ENCODE measurements at regions not wholly inside any gene's neighbourhood (a gene's known extent, or its start where the extent isn't known, plus 50 kb on each side); places are given as distances from the start of the nearest gene placed in this dataset.

- no peak for DNase-seq
Measured at GRCh38 chr1:55639051-55639450, 423.9 kb upstream of the USP24 start.

DNA sequence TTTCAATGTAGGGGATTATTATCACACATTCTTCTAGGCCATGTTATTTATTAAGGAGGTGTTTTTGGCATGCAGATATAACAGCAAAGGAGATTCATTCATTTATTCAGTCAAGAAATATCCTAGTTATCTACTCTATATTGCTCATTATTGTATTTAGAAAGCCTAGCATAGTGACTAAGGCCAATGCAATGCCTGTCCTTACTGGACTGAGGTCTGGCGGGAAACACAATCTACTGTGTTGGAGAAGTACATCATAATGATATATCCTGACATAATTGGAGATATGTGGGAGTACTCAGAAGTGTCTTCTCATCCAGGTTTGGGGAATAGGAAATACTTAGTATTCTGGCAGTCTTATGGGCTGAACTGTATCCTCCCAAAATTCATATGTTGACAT is 421.5 kb upstream of the USP24 start:
- no peak for DNase-seq

DNA sequence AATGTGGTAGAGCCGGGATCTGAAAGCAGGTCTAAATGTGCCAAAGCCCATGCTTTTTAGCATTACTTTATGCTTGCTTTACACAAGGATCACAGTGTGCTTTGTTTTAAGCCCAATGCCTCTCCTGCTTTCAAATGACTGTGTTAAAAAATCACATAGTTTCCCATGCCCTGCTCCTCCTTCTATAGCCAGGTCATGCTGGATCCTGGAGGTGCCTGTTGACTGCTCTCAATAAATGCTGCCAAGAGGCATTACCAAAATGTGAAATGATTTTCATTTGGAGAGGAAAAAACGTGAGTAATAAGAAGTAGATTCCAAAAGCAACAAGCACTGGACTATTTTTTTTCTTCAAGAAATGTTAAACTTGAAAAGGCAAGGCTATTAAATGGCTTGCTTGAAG is 420.7 kb upstream of the USP24 start:
- DNase-seq = no peak

DNA sequence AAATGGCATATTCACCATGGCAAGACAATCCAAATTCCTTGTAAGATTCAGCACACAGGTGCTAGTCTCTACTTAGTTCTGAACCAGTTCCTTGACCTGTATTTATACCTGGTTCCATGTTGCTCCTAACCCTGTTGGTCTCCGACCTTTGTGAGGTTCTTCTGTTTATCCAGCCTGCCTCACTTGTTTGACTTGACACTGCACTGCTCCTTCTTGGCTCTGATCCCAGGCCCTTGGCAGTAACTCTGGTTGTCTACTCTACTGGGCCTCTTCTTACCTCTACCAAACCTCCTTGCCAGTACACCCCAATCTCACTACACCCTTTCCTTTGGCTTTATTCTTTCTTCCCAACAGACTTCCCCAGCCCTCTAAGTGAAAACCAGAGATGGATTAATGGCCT is 419.4 kb upstream of the USP24 start:
- no peak for DNase-seq

DNA sequence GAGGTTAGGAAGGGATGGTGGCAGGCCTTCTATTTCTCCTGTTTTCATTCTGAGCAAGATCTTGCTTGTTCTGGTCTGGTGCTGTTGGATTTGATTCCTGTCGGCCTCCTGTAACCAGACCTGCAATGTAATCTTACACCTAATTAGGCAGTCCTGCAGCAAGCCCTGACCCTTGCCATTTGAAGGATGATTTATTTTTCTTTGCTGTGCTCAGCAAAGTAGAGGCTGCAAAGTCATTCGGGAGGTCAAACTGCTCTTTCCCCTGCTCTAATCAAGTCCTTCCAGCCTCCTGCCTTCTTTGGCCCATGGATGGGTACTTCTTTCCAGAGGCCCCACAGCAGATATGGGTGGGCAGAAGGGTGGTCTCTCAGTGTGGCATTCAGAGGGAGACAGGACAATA is 417.7 kb upstream of the USP24 start:
- DNase-seq = no peak

- no peak for DNase-seq
Measured at GRCh38 chr1:55632058-55632457, 416.9 kb upstream of the USP24 start.

- DNase-seq = no peak
Measured at GRCh38 chr1:55631509-55631908, 416.3 kb upstream of the USP24 start.

DNA sequence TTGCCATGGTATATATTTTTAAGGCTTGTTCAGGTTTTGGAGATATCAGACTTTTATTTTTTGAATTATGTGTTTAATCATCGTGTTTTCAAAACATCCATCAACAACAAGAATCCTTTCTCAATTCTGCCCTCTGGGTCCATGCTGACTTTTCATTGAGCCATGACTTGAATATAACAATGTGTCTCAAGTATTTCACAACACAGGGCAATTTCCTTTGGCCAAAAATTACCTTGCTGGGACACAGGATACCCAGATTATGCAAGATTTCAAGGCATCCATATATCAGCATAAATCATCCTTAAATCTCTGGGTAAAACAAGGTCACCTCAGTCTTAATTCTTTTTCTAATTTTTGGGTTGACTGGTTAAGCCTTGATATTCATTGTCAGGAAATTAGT is 411.2 kb upstream of the USP24 start:
- DNase-seq = no peak

DNA sequence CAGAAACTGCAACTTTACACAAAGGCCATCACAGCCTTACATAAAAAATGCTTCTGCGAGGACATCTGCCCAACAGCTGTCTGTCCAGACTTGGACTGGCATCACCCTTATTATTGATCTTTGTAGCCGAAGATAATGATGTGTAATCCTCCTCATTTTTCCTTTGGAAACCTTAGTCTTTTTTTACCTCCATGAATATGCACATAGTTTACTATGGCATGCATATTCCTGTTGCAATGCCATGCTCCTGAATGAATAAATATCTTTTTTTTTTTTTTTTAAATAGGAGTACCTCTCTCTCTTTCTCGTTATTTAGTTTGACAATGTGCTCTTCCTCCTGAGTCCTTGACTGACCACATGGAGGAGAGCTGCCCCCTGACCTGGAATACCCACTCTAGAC is 409.6 kb upstream of the USP24 start:
- no peak for DNase-seq

DNA sequence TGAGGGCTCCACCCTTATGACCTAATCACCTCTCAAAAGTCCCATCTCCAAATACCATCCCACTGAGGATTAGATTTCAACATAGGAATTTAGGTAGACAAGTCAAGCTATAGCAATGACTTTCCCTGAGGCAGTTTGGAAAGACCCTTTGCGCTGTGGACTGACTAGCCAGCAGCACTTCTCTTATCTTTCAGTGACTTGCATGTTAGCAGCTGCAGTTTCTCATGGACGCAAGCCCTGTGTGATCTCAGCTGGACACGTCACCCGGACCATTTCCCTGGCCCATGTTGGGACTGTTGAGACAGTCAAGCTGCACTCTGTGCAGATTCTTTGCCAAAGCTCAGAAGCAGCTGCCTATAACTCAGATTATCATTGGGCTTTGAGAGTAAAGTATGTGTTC is 408.1 kb upstream of the USP24 start:
- DNase-seq = no peak

DNA sequence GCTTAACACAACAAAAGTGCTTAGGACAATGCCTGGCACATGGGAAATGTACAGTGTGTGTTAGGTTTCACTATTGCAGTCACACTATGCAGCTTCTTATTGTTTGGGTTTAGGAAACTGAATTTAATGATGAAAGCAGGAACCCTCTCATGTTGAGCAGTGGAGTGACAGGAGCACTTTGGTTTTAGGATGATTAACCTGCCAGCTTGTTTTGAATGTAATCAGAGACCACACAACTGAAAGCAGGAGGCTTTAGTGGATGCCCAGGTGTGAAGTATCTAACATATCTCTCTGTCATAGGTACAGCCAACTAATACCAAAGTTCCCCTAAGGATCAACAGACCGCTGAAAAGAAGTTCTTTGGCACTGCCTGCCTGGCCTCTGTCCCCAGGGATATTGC is 406.9 kb upstream of the USP24 start:
- no peak for DNase-seq

DNA sequence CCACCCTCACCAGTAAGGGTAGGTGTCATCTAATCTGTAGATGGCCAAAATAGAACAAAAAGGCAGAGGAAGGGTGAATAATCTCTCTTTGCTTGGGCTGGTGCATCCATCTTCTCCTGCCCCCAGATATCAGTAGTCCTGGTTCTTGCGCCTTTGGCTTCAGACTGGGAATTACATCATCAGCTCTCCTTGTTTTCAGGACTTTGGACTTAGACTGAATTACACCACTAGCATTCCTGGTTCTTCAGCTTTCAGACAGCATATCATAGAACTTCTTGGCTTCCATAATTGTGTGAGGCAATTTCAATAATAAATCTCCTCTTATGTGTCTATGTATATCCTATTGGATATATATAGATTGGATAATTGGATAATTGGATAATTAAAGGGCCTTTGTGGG is 403.0 kb upstream of the USP24 start:
- no peak for DNase-seq

DNA sequence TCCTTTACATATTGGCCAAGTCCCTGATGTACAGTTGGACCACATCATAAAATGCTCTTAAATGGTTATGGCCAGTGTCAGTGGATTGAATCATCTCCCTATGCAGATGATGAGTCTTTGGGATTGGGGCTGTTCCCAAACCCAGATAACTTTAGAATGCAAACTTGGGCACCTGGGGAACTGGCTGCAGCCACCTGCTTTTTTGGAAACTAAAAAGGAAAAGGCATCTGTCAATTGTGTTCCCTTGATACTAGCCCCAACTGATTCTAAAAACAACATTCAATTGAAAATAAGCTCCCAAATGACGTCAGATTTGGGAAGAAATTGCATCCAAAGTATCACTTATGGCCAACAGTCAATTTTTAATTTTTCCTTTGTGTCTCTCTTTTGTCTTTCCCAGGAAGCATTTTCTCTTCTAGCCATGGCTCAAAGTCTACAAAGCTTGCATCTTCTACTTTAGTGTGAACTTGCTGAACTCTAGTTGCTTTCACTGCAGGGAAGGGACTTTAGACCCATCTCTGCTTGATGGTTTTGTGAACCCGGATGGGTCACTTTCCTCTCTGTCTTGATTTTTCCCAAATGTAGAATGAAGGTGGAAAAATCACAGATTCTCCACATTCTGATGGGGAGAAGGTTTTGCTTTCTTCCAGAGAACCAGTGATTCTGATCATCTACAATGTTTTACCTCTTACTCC is 402.3 kb upstream of the USP24 start:
- no peak for DNase-seq

DNA sequence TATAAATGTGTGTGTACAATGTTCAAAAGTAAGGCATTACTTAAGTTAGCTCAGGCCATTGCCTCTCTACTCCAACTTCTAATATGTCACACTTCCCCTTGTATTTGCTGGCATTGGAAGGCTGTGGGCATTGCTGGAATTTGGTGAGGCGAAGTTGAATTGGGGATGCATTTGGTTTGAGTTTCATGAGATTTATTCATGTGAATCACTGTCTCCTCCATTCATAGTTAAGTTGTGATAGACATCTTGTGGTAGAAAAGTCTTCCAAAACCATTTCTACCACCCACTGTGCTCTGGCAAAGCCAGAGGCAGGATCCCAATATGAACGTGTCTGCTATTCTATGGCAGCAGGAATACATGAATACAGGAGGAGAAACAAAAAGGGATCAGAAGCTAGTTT is 397.8 kb upstream of the USP24 start:
- DNase-seq = no peak

DNA sequence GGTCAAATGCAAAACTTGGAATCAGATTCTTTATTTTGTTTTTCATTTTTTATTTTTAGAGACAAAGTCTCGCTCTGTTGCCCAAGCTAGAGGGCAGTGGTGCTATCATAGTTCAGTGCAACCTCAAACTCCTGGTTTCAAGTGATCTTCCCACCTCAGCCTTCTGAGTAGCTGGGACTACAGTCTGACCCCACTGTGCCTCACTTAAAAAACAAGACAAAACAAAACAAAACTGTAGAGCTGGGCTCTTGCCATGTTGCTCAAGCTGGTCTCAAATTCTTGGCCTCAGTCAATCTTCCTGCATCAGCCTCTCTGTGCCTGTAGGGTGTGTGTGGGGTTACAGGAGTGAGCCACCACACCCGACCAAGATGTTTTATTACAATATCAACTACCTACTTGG is 396.0 kb upstream of the USP24 start:
- no peak for DNase-seq

DNA sequence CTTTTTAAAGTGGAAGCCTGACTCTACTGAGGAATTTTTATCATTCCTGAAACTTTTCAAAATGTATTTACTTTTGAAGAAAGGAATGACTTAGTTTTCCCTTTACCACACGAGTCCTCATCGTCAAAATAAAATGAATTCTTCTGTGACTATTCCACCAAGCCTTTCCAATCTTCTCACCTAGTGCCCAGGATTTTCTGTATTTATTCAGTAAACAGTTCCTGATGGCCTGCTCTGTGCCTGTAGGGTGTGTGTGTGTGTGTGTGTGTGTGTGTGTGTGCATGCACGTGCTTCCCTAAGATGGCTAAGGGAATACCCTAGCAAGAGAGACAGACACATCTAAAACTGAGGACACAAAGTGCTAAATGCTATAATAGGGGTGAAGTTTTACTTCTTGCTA is 395.0 kb upstream of the USP24 start:
- DNase-seq = no peak

DNA sequence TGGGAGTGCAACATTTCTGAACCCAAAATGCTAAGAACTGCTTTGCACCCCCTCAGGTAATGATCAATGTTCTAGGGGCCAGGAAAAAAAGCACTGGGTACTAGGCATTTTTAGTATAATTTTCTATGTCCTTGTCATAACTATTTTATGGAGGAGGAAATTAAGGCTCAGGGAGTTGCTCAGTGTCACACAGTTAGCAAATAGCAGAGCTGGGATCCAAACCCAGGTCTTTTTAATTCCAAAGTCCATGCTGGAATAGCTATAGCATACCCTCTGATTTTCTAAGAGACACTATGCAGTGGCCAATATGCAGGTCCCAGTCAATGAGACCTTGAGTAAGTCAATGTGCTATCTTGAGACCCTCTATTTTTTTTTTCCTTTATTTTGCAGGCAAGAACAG is 394.5 kb upstream of the USP24 start:
- no peak for DNase-seq

DNA sequence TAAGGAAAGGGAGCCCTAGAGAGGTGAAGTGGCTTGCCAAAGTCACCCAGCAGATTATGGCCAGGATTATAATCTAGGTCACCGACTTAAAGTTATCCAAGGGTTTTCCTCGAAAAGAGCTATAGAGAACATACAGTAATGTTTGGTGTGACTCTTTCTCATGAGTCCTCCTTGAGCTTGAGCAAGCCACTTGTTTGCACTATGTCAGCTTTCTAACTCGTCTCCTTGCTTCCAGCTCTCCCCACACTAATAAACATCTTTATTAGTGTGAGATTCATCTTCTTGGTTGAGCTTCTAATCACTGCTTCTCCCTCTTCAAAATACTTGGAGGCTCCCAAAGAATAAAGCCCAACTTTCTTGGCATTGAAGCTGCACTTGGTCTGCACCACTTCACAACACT is 390.0 kb upstream of the USP24 start:
- no peak for DNase-seq

GRCh38 chr1:55604749-55605148 is 389.6 kb upstream of the USP24 start:
- DNase-seq = no peak

- DNase-seq = no peak
Measured at GRCh38 chr1:55604179-55604578, 389.0 kb upstream of the USP24 start.

- DNase-seq = no peak
Measured at GRCh38 chr1:55600242-55600641, 385.1 kb upstream of the USP24 start.

GRCh38 chr1:55597910-55598309 is 382.7 kb upstream of the USP24 start:
- DNase-seq = no peak

DNA sequence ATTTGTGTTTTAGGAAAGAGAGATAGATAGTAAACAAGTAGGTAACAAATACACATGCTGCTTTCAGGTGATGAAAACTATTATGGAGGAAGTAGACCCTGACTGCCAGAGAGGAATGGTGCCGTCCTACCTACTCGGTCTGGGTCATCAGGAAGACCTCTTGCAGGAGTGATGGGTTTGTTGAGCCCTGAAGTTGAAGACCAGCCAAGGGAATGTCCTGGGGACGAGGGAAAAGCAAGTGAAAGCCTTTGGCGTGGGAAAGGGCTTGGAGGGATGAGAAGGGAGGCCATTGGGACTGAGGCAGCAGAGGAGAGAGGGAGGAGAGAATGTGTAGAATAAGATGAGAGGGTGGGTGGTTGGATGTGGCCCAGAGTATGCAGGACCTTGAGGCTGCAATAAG is 379.5 kb upstream of the USP24 start:
- no peak for DNase-seq

- no peak for DNase-seq
Measured at GRCh38 chr1:55593298-55593697, 378.1 kb upstream of the USP24 start.

DNA sequence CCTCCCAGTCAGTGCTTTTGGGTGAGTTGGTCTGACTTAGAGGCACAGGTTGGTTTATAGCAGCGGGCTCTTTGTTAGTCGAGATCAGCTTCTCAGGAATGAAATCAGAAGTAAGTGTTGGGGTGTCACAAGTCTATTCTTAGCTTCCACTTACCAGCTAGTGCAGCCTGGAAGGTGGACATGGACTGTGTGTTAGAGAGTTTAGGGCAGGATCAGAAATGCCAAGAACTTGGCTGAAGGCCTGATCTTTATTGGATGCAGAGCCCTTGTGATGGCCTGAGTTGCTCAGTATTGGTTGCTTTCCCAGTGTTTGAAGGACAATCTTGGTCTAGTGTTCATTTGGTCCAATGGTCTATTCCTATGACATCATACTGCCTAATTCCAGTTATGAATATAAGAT is 377.0 kb upstream of the USP24 start:
- DNase-seq = no peak

All from SHP77 treated with DMSO at 0.1 percent for 48 hours (cell line).